Dedifferentiated amniotic fluid mesenchymal stem cell (primary cell): ENCODE measurements at regions not wholly inside any gene's neighbourhood (a gene's known extent, or its start where the extent isn't known, plus 50 kb on each side); places are given as distances from the start of the nearest gene placed in this dataset.
"Not testable (repeated sequence)": the region's sequence is repeated elsewhere in the genome, so short reads cannot be mapped to it uniquely, and the experiment has no call there.

ENCODE experiments used
- DNase-seq: peaks from one replicate; pipeline ENCODE4 v3.0.0-alpha.2; 2016; ENCODE audit errors: extremely low spot score

DNA sequence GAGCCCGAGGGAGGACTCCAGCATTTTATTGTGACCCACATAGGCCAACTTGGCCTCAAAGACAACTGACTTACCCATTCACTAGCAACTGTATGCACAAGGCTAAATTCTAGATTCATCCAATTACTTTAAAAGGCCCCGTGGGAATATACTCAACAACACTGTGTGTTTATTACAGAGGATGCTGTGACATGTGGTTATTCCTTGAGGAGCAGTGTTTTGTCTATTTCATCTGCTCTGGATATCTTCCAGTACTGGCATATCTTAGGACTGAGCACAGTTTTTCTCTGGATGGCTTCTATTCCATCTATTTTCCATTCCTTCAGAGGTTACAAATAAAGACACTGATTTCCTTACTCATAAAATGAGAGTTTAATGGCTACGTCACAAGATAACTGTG is 87.2 kb upstream of the KRAS start:
- DNase-seq = no peak

DNA sequence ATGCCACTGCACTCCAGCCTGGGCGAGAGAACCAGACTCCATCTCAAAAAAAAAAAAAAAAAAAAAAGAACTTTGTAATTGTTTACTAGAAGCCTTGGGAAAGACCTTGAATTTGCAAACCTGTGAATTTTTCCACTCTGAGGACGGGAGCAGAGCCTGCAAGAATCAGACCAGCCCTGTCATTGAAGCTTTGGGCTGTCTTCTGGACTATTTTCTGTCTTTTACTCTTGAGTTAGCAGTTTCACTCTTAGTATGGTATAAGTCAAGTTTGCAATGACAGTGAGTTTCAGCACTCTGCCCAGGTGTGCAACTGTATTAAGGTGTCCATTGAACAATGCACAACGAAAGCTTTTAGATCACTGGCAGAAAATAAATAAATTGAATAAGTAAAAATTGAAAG is 81.4 kb upstream of the KRAS start:
- no peak for DNase-seq

DNA sequence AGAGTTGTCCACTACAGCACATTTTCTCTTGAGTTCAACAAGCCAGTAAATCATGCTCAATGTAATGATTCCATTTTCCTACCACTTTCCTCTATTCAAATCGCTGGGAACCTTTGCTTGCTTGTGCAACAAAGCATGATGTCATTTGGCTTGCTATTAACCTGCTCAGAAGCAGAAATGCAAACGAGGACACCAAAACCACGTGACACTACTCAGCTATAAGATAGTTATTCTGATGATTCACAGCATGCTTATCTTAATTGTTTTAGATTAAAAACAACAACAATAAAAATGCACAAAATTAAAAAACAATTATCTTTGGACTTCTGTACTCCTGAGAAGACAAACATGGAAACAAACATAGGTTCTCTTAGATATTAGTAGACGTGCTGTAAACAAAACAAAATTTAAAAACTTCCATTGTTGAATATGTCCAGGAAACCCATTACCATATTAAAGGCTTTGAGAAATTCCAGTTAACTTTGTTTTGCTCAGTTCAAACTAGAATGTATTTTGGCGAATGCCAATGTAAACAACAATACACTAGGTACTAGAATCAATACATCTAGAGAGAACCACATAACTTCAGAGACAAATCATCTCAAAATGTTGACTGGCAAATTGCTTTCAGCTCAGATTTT is 77.5 kb upstream of the KRAS start:
- no peak for DNase-seq

DNA sequence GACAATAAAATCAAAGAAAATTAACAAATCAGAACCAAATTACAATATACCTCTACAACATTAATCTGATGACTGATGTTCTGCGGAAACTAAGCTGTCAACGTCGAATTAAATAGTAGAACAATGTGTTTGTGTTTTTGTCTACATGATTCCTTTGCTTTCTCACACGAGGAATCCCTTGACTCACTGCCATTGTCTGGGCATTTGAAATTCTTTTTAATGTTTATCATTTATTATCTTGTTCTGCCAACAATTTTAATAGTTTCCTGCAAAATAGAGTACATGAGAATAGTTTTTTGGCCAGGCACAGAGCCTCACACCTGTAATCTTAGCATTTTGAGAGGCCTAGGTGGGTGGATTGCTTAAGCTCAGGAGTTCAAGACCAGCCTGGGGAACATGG is 76.6 kb upstream of the KRAS start:
- DNase-seq = no peak

DNA sequence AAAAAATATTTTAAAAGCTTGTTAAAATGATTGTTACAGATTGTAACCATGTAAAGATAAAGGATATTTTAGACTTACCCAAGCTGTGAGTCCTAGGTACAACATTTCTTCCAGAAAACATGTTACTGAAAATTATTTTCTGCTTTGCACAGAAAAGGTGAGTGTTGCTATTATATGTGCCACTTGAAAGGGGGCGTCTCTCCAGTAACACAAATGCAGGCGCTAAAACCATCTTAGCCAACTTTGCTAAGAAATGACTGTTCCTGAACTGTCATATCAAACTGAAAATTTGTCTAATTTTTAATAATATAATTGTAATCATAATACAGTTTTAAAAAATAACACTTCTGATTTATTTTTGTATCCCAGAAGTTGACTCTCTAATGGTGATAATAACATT is 75.6 kb upstream of the KRAS start:
- DNase-seq = no peak

DNA sequence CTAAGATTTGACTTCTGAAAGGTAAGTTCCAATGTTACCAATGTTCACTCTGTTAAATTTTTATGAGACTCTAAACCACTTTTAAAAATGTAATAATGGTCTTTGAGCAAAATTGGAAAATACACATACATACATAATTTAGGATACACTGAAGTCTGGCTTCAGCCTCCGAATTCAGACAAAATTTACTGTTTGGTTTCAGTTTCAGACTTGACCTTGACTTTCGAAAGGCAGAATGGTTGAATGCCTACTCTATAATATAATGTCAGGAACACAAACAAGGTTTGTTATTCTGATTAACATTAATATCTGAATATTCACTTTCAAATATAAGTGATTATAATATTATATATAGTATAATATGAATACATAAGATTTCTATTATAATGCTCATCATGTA is 74.1 kb upstream of the KRAS start:
- no peak for DNase-seq

DNA sequence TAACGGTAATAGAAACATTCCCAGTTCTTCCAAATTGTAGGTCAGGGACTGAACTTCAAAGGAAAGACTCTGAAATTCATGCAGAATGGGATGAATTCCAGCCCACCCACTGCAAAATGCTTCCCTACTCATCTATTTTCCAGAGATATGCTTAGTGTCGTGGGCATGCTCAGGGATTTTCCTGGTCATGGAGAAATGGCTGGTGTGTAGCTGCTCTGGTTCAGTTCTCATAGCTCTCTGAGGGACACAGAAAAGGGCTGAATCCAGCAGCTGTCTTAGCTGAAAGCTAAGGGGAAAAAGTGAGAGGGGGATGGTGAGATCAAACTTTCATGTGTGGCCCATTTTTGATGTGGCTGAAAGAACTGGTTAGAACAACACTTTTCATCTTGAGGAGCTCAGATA is 72.9 kb upstream of the KRAS start:
- DNase-seq = no peak

DNA sequence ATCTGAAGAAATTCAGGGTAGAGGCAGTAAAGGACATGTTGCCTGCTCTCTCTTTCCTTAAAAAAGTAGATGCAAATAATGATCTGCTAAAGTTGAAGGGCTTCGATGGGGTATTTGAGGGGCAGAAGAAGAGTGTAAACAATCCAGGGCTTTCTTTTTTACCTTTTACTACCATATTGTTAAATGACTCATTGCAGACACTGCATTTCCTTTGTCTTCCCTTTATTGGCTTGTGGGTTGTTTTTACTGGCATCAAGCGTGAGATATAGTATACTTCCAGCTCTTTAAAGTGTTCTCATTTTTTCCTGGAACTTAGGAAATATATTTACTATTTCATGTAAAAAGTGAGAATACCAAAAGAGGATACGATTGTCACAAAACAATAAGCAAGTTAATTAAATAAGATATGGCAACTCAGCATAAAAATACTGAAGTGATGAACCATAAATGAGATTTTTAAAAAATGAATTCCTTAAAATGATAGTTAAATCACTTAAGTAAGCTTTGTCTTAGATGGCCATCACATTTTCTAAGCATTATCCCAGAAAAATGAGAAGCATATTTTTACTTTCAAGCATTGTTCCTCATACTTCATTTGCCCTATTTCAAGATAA is 72.3 kb upstream of the KRAS start:
- no peak for DNase-seq

DNA sequence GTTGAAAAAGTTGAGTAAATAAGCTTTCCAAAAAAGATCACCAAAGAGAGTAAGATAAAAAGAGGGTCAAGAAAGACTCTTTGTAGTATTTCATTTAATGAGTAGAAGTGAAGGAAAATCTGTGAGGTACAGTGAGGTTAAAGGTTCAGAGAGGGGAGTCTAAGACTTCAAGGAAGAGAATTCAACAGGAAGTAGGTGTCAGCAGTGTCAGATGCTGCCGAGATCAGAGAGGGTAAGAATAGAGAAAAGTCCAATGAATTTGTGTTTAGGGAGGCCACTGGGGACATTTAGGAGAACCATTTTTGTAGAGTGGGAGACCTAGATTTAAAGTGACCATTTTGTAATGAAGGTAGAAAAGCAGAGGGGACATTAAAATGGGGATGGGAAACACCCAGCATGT is 71.6 kb upstream of the KRAS start:
- DNase-seq = no peak

DNA sequence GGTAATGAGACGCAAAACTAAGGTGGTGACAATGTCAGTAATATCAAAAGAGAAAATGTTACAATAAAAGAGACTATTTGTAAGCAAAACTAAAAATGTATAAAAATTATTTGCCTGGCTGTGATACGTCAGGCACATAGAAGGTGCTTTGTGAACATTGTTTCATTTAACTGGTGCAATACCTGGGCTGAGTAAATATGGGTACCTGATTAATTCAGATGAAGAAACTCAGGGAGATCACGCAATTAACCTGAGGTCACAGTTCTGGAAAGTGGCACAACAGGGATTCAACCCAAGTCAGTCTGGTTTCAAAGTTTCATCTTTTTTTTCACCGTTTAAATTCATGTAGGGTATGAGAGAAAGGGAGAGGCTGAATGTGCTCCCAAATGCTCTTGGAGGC is 71.0 kb upstream of the KRAS start:
- DNase-seq = no peak

DNA sequence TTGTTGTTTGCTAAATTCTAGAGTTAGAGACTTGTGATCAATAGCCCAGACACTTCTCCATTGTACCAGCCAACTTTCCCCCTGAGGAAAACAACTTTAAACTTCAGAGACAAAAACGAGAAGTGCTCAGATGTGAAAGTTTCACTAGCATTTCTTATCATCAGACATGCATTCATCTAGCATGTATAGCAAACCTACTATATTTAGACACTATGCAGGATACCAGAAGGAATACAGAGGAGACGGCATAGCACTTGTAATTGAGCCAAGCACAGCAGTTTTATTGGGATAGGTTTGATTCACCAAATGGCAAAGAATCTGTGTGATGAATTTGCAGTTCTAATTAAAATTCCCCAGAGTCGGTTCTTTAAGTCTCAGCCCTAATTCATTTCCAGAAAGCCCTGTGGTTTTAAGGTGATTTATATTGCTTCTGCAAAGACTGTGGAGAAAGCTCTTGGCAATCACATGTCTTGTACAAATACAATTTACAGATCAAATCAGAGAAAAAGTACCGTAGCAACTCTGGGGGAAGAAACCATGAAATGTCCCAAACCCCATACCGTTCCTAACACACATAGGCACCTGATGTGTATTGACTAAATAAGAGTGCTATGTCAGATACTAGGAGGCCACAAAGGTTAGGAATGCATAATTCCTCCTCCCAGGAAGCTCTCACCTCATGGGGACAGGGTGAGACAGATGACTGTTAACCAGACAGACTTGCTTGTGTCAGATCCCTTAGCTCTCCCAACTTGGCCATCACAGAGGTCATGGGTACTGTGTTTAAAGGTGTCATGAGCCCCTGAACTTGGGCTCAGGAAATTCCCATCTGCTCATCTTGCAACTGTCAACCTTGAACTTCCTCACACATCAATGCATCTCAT is 69.6 kb upstream of the KRAS start:
- DNase-seq = no peak

DNA sequence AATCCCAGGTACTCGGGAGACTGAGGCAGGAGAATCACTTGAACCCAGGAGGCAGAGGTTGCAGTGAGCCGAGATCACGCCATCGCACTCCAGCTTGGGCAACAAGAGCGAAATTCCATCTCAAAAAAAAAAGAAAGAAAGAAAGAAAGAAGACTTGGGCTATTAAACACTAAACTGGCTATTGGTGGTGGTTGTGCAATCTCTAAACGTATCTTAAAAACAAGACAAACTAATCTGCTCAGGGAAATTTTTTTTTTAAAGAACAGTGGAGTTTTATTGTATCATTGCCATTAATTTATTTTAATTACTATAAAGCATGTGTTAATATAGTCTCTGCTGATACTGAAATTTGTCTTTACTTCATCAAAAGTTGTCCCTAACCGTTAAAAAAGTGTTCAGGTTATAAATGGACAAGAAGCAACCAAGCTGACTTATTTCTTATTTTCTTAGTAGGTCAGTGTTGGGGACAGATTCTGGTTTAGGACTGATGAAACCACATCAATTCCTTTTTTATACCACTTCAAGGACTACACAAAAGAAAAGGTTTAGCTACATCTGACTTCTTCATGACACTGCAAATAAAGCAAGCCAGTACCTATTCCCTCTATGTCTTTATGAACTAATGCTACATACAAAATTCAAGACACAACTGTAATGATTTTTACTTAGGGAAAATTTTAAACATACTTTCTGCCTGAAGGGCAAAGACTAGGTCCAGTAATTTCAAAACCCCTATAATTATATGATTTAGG is 68.7 kb upstream of the KRAS start:
- no peak for DNase-seq

DNA sequence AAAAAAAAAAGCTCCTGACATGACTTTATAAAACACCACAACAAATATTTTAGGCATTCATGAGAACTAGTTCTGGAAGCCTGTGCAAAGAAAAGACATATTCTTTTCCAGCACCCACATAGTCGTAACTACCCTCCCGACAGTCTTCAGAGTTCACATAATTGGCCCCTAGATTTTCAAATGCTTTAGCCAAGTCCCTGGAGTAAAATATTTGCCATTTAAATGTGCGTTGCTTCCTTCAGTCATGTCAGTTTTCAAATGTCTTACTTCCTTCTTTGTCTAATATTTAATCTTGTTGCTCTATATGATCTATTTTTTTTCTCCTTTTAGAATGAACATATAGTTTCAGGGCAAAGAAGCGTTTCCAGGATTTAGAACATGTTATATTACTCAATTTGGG is 66.8 kb upstream of the KRAS start:
- DNase-seq = no peak

DNA sequence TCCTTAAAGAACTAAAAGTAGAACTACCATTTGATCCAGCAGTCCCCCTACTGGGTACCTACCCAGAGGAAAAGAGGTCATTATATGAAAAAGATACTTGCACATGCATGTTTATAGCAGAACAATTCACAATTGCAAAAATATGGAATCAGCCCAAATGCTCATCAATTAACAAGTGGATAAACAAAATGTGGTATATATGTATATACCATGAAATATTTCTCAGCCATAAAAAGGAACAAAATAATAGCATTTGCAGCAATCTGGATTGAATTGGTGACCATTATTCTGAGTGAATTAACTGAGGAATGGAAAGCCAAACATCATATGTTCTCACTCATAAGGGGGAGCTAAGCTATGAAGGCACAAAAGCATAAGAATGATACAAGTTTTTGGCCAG is 64.7 kb upstream of the KRAS start:
- no peak for DNase-seq

DNA sequence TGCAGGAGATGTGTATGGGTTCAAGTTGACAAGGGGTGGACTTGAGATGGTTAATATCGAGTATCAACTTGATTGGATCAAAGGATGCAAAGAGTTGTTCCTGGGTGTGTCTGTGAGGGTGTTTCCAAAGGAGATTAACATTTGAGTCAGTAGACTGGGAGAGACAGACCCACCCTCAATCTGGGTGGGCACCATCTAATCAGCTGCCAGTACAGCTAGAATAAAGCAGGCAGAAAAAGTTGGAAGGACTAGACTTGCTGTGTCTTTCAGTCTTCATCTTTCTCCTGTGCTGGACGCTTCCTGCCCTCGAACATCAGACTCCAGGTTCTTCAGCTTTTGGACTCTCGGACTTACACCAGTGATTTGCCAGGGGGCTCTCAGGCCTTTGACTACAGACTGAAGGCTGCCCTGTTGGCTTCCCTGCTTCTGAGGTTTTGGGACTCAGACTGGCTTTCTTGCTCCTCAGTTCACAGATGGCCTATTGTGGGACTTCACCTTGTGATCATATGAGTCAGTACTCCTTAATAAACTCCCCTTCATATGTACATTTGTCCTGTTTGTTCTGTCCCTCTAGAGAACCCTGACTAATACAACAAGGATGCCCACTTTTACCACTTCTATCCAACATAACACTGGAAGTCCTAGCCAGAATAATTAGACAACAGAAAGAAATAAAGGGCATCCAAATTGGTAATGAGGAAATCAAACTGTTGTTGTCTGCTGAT is 62.7 kb upstream of the KRAS start:
- not testable (repeated sequence) for DNase-seq

DNA sequence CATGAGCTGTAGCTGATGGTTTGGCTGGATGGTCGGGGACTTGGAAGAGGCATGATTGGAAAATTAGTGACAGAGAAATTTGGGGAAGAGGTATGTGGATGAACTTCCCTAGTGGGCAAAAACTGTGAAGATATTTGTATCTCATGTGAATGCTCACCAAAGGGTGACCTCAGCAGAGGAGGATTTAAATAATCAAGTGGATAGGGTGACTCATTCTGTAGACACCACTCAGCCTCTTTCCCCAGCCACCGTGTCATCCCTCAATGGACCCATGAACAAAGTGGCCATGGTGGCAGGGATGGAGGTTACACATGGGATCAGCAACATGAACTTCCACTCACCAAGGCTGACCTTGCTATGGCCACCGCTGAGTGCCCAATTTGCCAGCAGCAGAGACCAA is 60.8 kb upstream of the KRAS start:
- no peak for DNase-seq

DNA sequence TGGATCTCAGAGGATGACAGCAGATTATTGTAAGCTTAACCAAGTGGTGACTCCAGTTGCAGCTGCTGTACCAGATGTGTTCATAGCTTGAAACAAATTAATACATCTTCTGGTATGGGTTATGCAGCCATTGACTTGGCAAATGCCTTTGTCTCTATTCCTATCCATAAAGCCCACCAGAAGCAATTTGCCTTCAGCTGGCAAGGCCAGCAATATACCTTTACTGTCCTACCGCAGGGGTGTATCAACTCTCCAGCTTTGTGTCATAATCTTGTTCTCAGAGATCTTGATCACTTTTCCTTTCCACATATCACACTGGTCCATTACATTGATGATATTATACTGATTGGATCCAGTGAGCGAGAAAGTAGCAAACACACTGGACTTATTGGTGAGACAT is 59.3 kb upstream of the KRAS start:
- not testable (repeated sequence) for DNase-seq

DNA sequence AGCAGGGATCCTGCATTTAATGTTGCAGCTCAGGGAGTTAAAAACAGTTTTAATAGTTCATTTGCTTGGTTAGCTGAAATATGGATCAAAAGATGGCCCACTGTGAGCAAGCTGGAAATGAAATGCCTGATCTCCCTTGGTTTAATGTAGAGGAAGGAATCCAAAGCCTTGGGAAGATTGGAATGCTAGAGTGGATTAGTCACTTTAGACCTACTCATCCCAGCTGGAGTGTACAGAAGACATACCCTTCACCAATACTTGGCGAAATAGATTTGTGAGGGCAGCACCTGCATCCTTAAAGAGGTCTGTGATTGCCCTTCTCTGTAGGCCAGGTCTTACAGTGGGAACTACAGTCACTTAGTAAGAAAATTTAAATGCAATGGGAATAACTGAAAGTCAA is 58.0 kb upstream of the KRAS start:
- no peak for DNase-seq

DNA sequence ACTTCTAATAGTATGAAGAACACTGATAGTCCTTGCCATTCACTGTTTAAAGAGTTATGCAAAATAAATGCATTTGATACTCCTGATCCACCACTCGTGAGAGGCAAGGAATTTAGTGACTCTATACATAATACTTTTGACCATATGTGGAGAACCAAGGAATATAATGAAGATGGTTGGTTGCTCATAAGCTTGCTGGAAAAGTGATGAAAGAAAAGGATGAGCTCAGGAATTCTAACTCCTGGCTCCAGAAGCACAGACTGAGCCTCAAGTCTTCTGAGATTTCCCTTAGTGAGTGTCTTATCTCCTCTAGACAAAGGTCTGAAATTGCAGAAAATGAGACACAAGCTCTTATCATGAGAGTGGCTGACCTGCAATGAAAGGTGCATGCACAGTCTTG is 57.1 kb upstream of the KRAS start:
- DNase-seq = no peak

DNA sequence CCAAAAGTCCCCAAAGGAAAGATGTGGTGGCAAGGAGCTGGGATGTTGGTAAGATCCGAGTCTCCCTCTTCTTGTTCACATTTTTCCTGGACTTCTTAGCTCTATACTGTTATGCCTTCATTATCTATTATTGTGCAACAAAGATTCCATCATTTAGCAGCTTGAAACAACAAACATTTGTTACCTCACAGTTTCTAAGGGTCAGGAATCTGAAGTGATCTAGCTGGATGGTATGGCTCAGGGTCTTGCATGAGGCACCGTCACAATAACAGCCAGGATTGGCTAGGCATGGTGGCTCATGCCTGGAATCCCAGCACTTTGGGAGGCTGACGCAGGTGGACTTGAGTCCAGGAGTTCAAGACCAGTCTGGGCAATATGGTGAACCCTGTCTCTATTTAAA is 51.1 kb upstream of the KRAS start:
- DNase-seq = no peak
